ENCODE measurements at regions not wholly inside any gene's neighbourhood (a gene's known extent, or its start where the extent isn't known, plus 50 kb on each side); places are given as distances from the start of the nearest gene placed in this dataset.

GRCh38 chr1:30250338-30250983 is 472.9 kb downstream of the MATN1 start:
- no peak for TF ChIP-seq CTCF (IDR thresholded peaks at IDR 0.05)
- Histone ChIP-seq H3K27ac (no peak overlapping the region), H3K36me3 (no peaks in the 10 kb centered on the region), H3K9me3 (no peaks in the 10 kb centered on the region), H3K4me3 (no peak overlapping the region), H3K4me1 (no peaks in the 10 kb centered on the region), H3K27me3 (no peaks in the 10 kb centered on the region)
- intact Hi-C loops (cut with DNase I) = no loop called here
- no peak for DNase-seq (ENCODE audit: low spot score in 2 of 2)

GRCh38 chr1:30249446-30250337 is 473.7 kb downstream of the MATN1 start:
- H3K9me3 ChIP-seq = no peaks in the 10 kb centered on the region
- intact Hi-C loops (cut with DNase I) = no loop called here
- no peaks in the 10 kb centered on the region for H3K4me1 ChIP-seq
- no peaks in the 10 kb centered on the region for H3K36me3 ChIP-seq
- H3K27ac ChIP-seq = no peak overlapping the region
- no peaks in the 10 kb centered on the region for H3K27me3 ChIP-seq
- DNase-seq (ENCODE audit: low spot score in 2 of 2) = no peak
- TF ChIP-seq CTCF (IDR thresholded peaks at IDR 0.05) = no peak
- no peak overlapping the region for H3K4me3 ChIP-seq

- no peak for TF ChIP-seq CTCF (IDR thresholded peaks at IDR 0.05)
- Histone ChIP-seq H3K4me1 (no peaks in the 10 kb centered on the region), H3K36me3 (no peaks in the 10 kb centered on the region), H3K27me3 (no peaks in the 10 kb centered on the region), H3K27ac (no peak overlapping the region), H3K9me3 (no peaks in the 10 kb centered on the region), H3K4me3 (no peak overlapping the region)
- intact Hi-C loops (cut with DNase I) = no loop called here
- no peak for DNase-seq (ENCODE audit: low spot score in 2 of 2)
Measured at GRCh38 chr1:30248774-30249173, 474.6 kb downstream of the MATN1 start.

GRCh38 chr1:30248373-30248772 is 475.0 kb downstream of the MATN1 start:
- no peaks in the 10 kb centered on the region for H3K36me3 ChIP-seq
- no peaks in the 10 kb centered on the region for H3K9me3 ChIP-seq
- no peak for DNase-seq (ENCODE audit: low spot score in 2 of 2)
- H3K27ac ChIP-seq = no peak overlapping the region
- H3K27me3 ChIP-seq = no peaks in the 10 kb centered on the region
- no peak for TF ChIP-seq CTCF (IDR thresholded peaks at IDR 0.05)
- H3K4me3 ChIP-seq = no peak overlapping the region
- intact Hi-C loops (cut with DNase I) = no loop called here
- H3K4me1 ChIP-seq = no peaks in the 10 kb centered on the region

GRCh38 chr1:30244801-30245200 is 478.6 kb downstream of the MATN1 start:
- no peaks in the 10 kb centered on the region for H3K36me3 ChIP-seq
- no peak for DNase-seq (ENCODE audit: low spot score in 2 of 2)
- intact Hi-C loops (cut with DNase I) = no loop called here
- no peaks in the 10 kb centered on the region for H3K4me1 ChIP-seq
- no peak overlapping the region for H3K27ac ChIP-seq
- H3K27me3 ChIP-seq = no peaks in the 10 kb centered on the region
- H3K9me3 ChIP-seq = no peaks in the 10 kb centered on the region
- H3K4me3 ChIP-seq = no peak overlapping the region
- no peak for TF ChIP-seq CTCF (IDR thresholded peaks at IDR 0.05)
